Neural cell (in vitro differentiated cells): ENCODE measurements at regions not wholly inside any gene's neighbourhood (a gene's known extent, or its start where the extent isn't known, plus 50 kb on each side); places are given as distances from the start of the nearest gene placed in this dataset.

Source experiments
- H2AFZ ChIP-seq: fragments of 200-600, 300-800 bp; sonication (generic), shearing (Covaris generic); 2 replicates; pipeline ENCODE4 v1.6.0; 2014; ENCODE audit warnings: low read depth, mild to moderate bottlenecking, antibody characterized with exemption, low read length, moderate library complexity
- H3F3A ChIP-seq: fragments of 200-600 bp; shearing (Covaris generic); 2 replicates; pipeline ENCODE4 v1.6.1; 2016; ENCODE audit warnings: mild to moderate bottlenecking, moderate library complexity, mixed read lengths, antibody characterized with exemption, low read length; ENCODE audit not compliant: insufficient read depth, poor library complexity, severe bottlenecking
- H3K27ac ChIP-seq: fragments of 200-600, 300-800 bp; sonication (generic), shearing (Covaris generic); 2 replicates; pipeline ENCODE4 v1.5.1; 2014; ENCODE audit warnings: mild to moderate bottlenecking, low read length, moderate library complexity
- H3K27me3 ChIP-seq: fragments of 300-800, 200-600 bp; sonication (generic), shearing (Covaris generic); 2 replicates; pipeline ENCODE4 v1.6.0; 2014; ENCODE audit warnings: mild to moderate bottlenecking, low read depth, low read length, moderate library complexity; ENCODE audit not compliant: insufficient read depth
- H3K36me3 ChIP-seq: fragments of 300-800, 200-600 bp; sonication (generic), shearing (Covaris generic); 2 replicates; pipeline ENCODE4 v1.5.1; 2014; ENCODE audit warnings: mild to moderate bottlenecking, antibody characterized with exemption, low read length, moderate library complexity; ENCODE audit not compliant: insufficient read depth
- H3K4me2 ChIP-seq: fragments of 300-800, 200-600 bp; sonication (generic), shearing (Covaris generic); 2 replicates; pipeline ENCODE4 v1.6.0; 2014; ENCODE audit warnings: mild to moderate bottlenecking, low read length
- H3K4me3 ChIP-seq: fragments of 300-800, 200-600 bp; sonication (generic), shearing (Covaris generic); 2 replicates; pipeline ENCODE4 v1.5.1; 2014; ENCODE audit warnings: mild to moderate bottlenecking, low read length, moderate library complexity
- H3K79me2 ChIP-seq: fragments of 200-600 bp; shearing (Covaris generic); replicated peaks from 2 replicates; pipeline ENCODE4 v1.6.0; 2014; ENCODE audit warnings: mild to moderate bottlenecking, low read length, moderate library complexity; ENCODE audit not compliant: insufficient read depth
- H3K9ac ChIP-seq: fragments of 300-800, 200-600 bp; sonication (generic), shearing (Covaris generic); 2 replicates; pipeline ENCODE4 v1.6.1; 2016; ENCODE audit warnings: mild to moderate bottlenecking, low read length, mixed read lengths
- H3K9me2 ChIP-seq: fragments of 200-600 bp; shearing (Covaris generic); 2 replicates; pipeline ENCODE4 v1.6.1; 2016; ENCODE audit warnings: mild to moderate bottlenecking, low read length, mixed read lengths; ENCODE audit not compliant: insufficient read depth
- H3K9me3 ChIP-seq: fragments of 200-600, 300-800 bp; sonication (generic), shearing (Covaris generic); 2 replicates; pipeline ENCODE4 v1.6.1; 2016; ENCODE audit warnings: mild to moderate bottlenecking, mixed run types, low read length, moderate library complexity, mixed read lengths
- H4K20me1 ChIP-seq: fragments of 200-600 bp; shearing (Covaris generic); 2 replicates; pipeline ENCODE4 v1.6.1; 2016; ENCODE audit warnings: mild to moderate bottlenecking, mixed run types; ENCODE audit not compliant: insufficient read depth
- EP300 ChIP-seq: fragments of 450-650 bp; conservative IDR thresholded peaks from 2 replicates; pipeline ENCODE4 v1.6.1; 2014; ENCODE audit warnings: antibody characterized with exemption, mild to moderate bottlenecking, moderate library complexity; ENCODE audit not compliant: poor library complexity, severe bottlenecking
- EZH2 ChIP-seq: fragments of 200-600, 300-800 bp; shearing (Covaris generic), sonication (generic); IDR thresholded peaks from 2 replicates; pipeline ENCODE4 v1.6.1; 2014; ENCODE audit warnings: antibody characterized with exemption, low read length, borderline replicate concordance, mild to moderate bottlenecking; ENCODE audit not compliant: insufficient read depth, poor library complexity, severe bottlenecking
- POLR2AphosphoS5 ChIP-seq: IDR thresholded peaks from 2 replicates; pipeline ENCODE4 v1.6.1; 2012
- RAD21 ChIP-seq: fragments of 450-650 bp; conservative IDR thresholded peaks from 2 replicates; pipeline ENCODE4 v1.6.1; 2014; ENCODE audit warnings: antibody characterized with exemption, mild to moderate bottlenecking, moderate library complexity
- SMC3 ChIP-seq: fragments of 450-650 bp; conservative IDR thresholded peaks from 2 replicates; pipeline ENCODE4 v1.6.1; 2014; ENCODE audit warnings: antibody characterized with exemption, mild to moderate bottlenecking, moderate library complexity; ENCODE audit not compliant: poor library complexity
- TAF1 ChIP-seq: IDR thresholded peaks from 2 replicates; pipeline ENCODE4 v1.6.1; 2012; ENCODE audit warnings: low read depth
- TF ChIP-seq, protein P1 (sequence below): IDR thresholded peaks from 2 replicates; pipeline ENCODE4 v1.6.1; 2012; ENCODE audit warnings: borderline replicate concordance
- TF ChIP-seq, protein P2 (sequence below): fragments of 450-650 bp; IDR thresholded peaks from 2 replicates; pipeline ENCODE4 v1.5.1; 2014; ENCODE audit warnings: antibody characterized with exemption, mild to moderate bottlenecking, moderate library complexity; ENCODE audit not compliant: poor library complexity, severe bottlenecking

- no peaks in the 10 kb centered on the region for H3K79me2 ChIP-seq
- TF ChIP-seq, protein P1, sequence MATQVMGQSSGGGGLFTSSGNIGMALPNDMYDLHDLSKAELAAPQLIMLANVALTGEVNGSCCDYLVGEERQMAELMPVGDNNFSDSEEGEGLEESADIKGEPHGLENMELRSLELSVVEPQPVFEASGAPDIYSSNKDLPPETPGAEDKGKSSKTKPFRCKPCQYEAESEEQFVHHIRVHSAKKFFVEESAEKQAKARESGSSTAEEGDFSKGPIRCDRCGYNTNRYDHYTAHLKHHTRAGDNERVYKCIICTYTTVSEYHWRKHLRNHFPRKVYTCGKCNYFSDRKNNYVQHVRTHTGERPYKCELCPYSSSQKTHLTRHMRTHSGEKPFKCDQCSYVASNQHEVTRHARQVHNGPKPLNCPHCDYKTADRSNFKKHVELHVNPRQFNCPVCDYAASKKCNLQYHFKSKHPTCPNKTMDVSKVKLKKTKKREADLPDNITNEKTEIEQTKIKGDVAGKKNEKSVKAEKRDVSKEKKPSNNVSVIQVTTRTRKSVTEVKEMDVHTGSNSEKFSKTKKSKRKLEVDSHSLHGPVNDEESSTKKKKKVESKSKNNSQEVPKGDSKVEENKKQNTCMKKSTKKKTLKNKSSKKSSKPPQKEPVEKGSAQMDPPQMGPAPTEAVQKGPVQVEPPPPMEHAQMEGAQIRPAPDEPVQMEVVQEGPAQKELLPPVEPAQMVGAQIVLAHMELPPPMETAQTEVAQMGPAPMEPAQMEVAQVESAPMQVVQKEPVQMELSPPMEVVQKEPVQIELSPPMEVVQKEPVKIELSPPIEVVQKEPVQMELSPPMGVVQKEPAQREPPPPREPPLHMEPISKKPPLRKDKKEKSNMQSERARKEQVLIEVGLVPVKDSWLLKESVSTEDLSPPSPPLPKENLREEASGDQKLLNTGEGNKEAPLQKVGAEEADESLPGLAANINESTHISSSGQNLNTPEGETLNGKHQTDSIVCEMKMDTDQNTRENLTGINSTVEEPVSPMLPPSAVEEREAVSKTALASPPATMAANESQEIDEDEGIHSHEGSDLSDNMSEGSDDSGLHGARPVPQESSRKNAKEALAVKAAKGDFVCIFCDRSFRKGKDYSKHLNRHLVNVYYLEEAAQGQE = no peak
- TF ChIP-seq POLR2AphosphoS5 = no peak
- no peaks in the 10 kb centered on the region for H4K20me1 ChIP-seq
- no peak overlapping the region for H3K4me3 ChIP-seq
- H2AFZ ChIP-seq = no peak overlapping the region
- no peaks in the 10 kb centered on the region for H3K27me3 ChIP-seq
- H3K9me2 ChIP-seq = no peaks in the 10 kb centered on the region
- H3K9ac ChIP-seq = no peak overlapping the region
- no peak overlapping the region for H3K4me2 ChIP-seq
- H3K9me3 ChIP-seq = no peaks in the 10 kb centered on the region
- H3F3A ChIP-seq = no peaks in the 10 kb centered on the region
- H3K36me3 ChIP-seq = no peaks in the 10 kb centered on the region
- H3K27ac ChIP-seq = no peak overlapping the region
Measured at GRCh38 chr13:88866195-88866594, 1195.0 kb downstream of the SLITRK5 start.

DNA sequence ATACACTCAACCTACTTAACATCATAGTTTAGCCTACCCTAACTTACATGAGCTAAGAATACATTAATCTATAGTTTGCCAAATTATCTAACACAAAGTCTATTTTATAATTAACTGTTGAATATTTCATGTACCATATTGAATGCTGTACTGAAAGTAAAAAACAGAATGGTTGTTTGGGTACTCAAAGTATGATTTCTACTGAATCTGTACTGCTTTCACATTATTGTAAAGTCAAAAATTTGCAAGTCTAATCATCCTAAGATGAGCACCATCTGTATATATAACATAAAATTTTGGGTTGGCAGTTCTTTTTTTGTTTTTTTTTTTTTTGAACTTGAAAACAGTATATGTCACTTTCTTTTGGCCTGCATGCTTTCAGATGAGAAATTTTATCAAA, 1212.6 kb downstream of the SLITRK5 start:
- no peaks in the 10 kb centered on the region for H3K36me3 ChIP-seq
- H3K79me2 ChIP-seq = no peaks in the 10 kb centered on the region
- no peak for TF ChIP-seq EP300
- no peak for TF ChIP-seq RAD21
- no peak for TF ChIP-seq POLR2AphosphoS5
- TF ChIP-seq, protein P2, sequence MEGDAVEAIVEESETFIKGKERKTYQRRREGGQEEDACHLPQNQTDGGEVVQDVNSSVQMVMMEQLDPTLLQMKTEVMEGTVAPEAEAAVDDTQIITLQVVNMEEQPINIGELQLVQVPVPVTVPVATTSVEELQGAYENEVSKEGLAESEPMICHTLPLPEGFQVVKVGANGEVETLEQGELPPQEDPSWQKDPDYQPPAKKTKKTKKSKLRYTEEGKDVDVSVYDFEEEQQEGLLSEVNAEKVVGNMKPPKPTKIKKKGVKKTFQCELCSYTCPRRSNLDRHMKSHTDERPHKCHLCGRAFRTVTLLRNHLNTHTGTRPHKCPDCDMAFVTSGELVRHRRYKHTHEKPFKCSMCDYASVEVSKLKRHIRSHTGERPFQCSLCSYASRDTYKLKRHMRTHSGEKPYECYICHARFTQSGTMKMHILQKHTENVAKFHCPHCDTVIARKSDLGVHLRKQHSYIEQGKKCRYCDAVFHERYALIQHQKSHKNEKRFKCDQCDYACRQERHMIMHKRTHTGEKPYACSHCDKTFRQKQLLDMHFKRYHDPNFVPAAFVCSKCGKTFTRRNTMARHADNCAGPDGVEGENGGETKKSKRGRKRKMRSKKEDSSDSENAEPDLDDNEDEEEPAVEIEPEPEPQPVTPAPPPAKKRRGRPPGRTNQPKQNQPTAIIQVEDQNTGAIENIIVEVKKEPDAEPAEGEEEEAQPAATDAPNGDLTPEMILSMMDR = no peak
- TF ChIP-seq, protein P1 = no peak
- TF ChIP-seq EZH2 = no peak
- no peak for TF ChIP-seq SMC3
- no peak for TF ChIP-seq TAF1
- H3K9me2 ChIP-seq = no peaks in the 10 kb centered on the region
- H3K27ac ChIP-seq = no peak overlapping the region
- no peaks in the 10 kb centered on the region for H3K27me3 ChIP-seq
- H3K4me3 ChIP-seq = no peak overlapping the region
- H3K9ac ChIP-seq = no peak overlapping the region
- no peak overlapping the region for H2AFZ ChIP-seq
- H4K20me1 ChIP-seq = no peaks in the 10 kb centered on the region
- H3F3A ChIP-seq = no peaks in the 10 kb centered on the region
- H3K9me3 ChIP-seq = peaks cover 6% of the 10 kb centered on the region
- no peak overlapping the region for H3K4me2 ChIP-seq
